ENCODE measurements at regions not wholly inside any gene's neighbourhood (a gene's known extent, or its start where the extent isn't known, plus 50 kb on each side); places are given as distances from the start of the nearest gene placed in this dataset.

GRCh38 chr6:80679992-80680391, 573.5 kb downstream of the BCKDHB start:
- WGBS, 2 donors = 86 to 88% methylated on average over 2 of the region's 2 CpGs
- Histone ChIP-seq H3K27me3 (no peaks in the 10 kb centered on the region), H3K27ac (no peak overlapping the region), H3K4me3 (no peak overlapping the region), H3K9me3 (no peaks in the 10 kb centered on the region), H3K4me1 (no peaks in the 10 kb centered on the region), H3K36me3 (ENCODE audit: low read depth, missing control alignments) (no peaks in the 10 kb centered on the region)
- TF ChIP-seq POLR2A (IDR thresholded peaks at IDR 0.05) (no peak), CTCF (IDR thresholded peaks at IDR 0.05) (no peak)
- DNase-seq = no peak
- intact Hi-C loops (cut with DNase I; ENCODE audit: low total_unique reads) = no loop called here

DNA sequence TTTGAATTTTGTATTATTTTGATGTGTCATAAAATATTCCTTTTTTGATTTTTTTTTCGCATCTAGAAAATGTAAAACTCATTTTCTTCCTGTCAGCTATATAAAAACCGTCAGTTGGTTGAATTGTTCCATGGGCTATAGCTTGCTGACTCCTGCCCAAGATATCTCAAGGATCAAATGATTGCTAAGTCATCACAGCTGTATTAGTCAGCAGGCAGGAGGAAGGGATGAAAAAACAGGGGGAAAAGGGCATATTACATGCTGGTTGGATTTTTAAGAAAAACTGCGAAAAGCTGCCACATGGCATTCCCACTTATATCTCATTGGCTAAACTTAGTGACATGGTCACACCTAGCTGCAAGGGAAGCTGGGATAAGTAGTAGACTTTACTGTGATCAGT, 569.9 kb downstream of the BCKDHB start:
- 84 to 94% methylated on average over 3 of the region's 3 CpGs for WGBS, 2 donors
- Histone ChIP-seq H3K9me3 (no peaks in the 10 kb centered on the region), H3K27ac (no peak overlapping the region), H3K36me3 (ENCODE audit: low read depth, missing control alignments) (no peaks in the 10 kb centered on the region), H3K4me1 (no peaks in the 10 kb centered on the region), H3K27me3 (no peaks in the 10 kb centered on the region), H3K4me3 (no peak overlapping the region)
- intact Hi-C loops (cut with DNase I; ENCODE audit: low total_unique reads) = no loop called here
- TF ChIP-seq CTCF (IDR thresholded peaks at IDR 0.05) (no peak), POLR2A (IDR thresholded peaks at IDR 0.05) (no peak)
- no peak for DNase-seq

- no peak overlapping the region for H3K27ac ChIP-seq
- no peak overlapping the region for H3K4me3 ChIP-seq
- no peaks in the 10 kb centered on the region for H3K9me3 ChIP-seq
- no peak for DNase-seq
- no peaks in the 10 kb centered on the region for H3K36me3 ChIP-seq (ENCODE audit: low read depth, missing control alignments)
- 87 to 100% methylated on average over 1 of the region's 1 CpG for WGBS, 2 donors
- intact Hi-C loops (cut with DNase I; ENCODE audit: low total_unique reads) = no loop called here
- no peak for TF ChIP-seq CTCF (IDR thresholded peaks at IDR 0.05)
- no peak for TF ChIP-seq POLR2A (IDR thresholded peaks at IDR 0.05)
- H3K27me3 ChIP-seq = no peaks in the 10 kb centered on the region
- no peaks in the 10 kb centered on the region for H3K4me1 ChIP-seq
Measured at GRCh38 chr6:80674669-80675068, 568.2 kb downstream of the BCKDHB start.

DNA sequence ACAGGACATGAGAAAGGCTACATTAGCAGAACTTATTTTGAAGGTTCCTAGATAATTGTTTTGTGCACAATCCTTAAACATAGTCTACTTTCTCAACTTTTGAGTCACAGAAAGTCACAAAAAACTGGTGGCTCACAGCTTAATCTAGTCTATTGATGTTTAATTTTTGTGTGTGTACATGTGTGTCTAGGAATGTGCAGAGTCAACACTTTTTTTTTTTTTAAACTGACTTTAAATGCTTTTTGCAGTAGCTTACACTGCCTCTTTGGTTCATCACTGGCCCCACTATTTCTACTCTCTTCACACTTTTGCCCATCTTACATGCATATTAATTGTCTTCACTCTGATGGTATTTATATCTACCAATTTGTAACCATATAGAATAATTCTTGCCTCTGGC, 566.9 kb downstream of the BCKDHB start:
- no peaks in the 10 kb centered on the region for H3K9me3 ChIP-seq
- no peaks in the 10 kb centered on the region for H3K27me3 ChIP-seq
- H3K4me3 ChIP-seq = no peak overlapping the region
- H3K36me3 ChIP-seq (ENCODE audit: low read depth, missing control alignments) = no peaks in the 10 kb centered on the region
- H3K27ac ChIP-seq = no peak overlapping the region
- no peak for DNase-seq
- intact Hi-C loops (cut with DNase I; ENCODE audit: low total_unique reads) = no loop called here
- no peak for TF ChIP-seq CTCF (IDR thresholded peaks at IDR 0.05)
- no peak for TF ChIP-seq POLR2A (IDR thresholded peaks at IDR 0.05)
- H3K4me1 ChIP-seq = no peaks in the 10 kb centered on the region

- TF ChIP-seq POLR2A (IDR thresholded peaks at IDR 0.05) = no peak
- no peak for TF ChIP-seq CTCF (IDR thresholded peaks at IDR 0.05)
- no peaks in the 10 kb centered on the region for H3K36me3 ChIP-seq (ENCODE audit: low read depth, missing control alignments)
- H3K4me3 ChIP-seq = no peak overlapping the region
- no peak for DNase-seq
- H3K27me3 ChIP-seq = no peaks in the 10 kb centered on the region
- no peak overlapping the region for H3K27ac ChIP-seq
- no peaks in the 10 kb centered on the region for H3K4me1 ChIP-seq
- intact Hi-C loops (cut with DNase I; ENCODE audit: low total_unique reads) = no loop called here
- H3K9me3 ChIP-seq = no peaks in the 10 kb centered on the region
Measured at GRCh38 chr6:80667006-80667405, 560.5 kb downstream of the BCKDHB start.

Measured in testis (tissue), 2 donors.